Uterus (tissue), 3 donors: ENCODE measurements at regions not wholly inside any gene's neighbourhood (a gene's known extent, or its start where the extent isn't known, plus 50 kb on each side); places are given as distances from the start of the nearest gene placed in this dataset.
A peak's percentile ranks its signal among the peaks of the same experiment; 100 is the strongest.

ENCODE experiments used
- DNase-seq, 2 donors: peaks; one replicate each; pipeline ENCODE4 v3.0.0-alpha.2; 2019 to 2020
- H3K27ac ChIP-seq, 2 donors: fragments of 200-600 bp; sonication (generic); 1 replicate in 1 of 2; 2 replicates in 1 of 2; pipeline ENCODE4 v1.5.1; 2016 to 2018
- H3K27me3 ChIP-seq, 2 donors: fragments of 200-600 bp; sonication (generic); one replicate each; pipeline ENCODE4 v1.5.1; 2018 to 2019; ENCODE audit warnings: control low read depth in 1 of 2
- H3K36me3 ChIP-seq, 2 donors: fragments of 200-600 bp; sonication (generic); one replicate each; pipeline ENCODE4 v1.5.1; 2019; ENCODE audit warnings: control low read depth in 1 of 2
- H3K4me1 ChIP-seq, 2 donors: fragments of 200-600 bp; sonication (generic); one replicate each; pipeline ENCODE4 v1.5.1; 2018 to 2019; ENCODE audit warnings: control low read depth in 1 of 2
- H3K4me3 ChIP-seq, 2 donors: fragments of 200-600 bp; sonication (generic); 1 replicate in 1 of 2; 2 replicates in 1 of 2; pipeline ENCODE4 v1.5.1; 2018 to 2019; ENCODE audit warnings: mild to moderate bottlenecking in 1 of 2
- H3K9me3 ChIP-seq, 2 donors: fragments of 200-600 bp; sonication (generic); one replicate each; pipeline ENCODE4 v1.5.1; 2019; ENCODE audit warnings: control low read depth in 1 of 2
- CTCF ChIP-seq, 4 experiments: fragments of 200-600 bp in 2 of 4; fragments of 450-650 bp in 2 of 4; sonication (generic) in 2 of 4; IDR thresholded peaks; one replicate each; pipeline ENCODE4 v1.5.1; 2016 to 2019; ENCODE audit warnings: antibody characterized with exemption in 4 of 4, mild to moderate bottlenecking in 2 of 4, moderate library complexity in 1 of 4
- POLR2A ChIP-seq, 2 donors: fragments of 450-650 bp; IDR thresholded peaks; one replicate each; pipeline ENCODE4 v1.6.1; 2016; ENCODE audit warnings: antibody characterized with exemption in 2 of 2, mild to moderate bottlenecking in 1 of 2, moderate library complexity in 1 of 2
- intact Hi-C: fragments of 100-400 bp; cut with DNase I; formaldehyde crosslinking; loops from one replicate; pipeline ENCODE4 v1.15.1; 2023; ENCODE audit warnings: low total_unique reads
- donor health status: DM: yes; HTN: yes; CAD: no.

- Histone ChIP-seq H3K4me1 (peaks cover 8 to 12% of the 10 kb centered on the region in 2 donors), H3K9me3 (no peaks in the 10 kb centered on the region), H3K36me3 (no peaks in the 10 kb centered on the region), H3K27ac (peak overlapping the region; percentile 78 to 83), H3K27me3 (no peaks in the 10 kb centered on the region), H3K4me3 (no peak overlapping the region)
- peak; percentile 49 to 50 for DNase-seq
- no peak for TF ChIP-seq POLR2A (IDR thresholded peaks at IDR 0.05)
- no peak for TF ChIP-seq CTCF (IDR thresholded peaks at IDR 0.05)
- intact Hi-C loops, result no loop called here
These were observed 123.6 kb downstream of the CXCL12 start for GRCh38 chr10:44261296-44261695.

GRCh38 chr10:44260286-44260928 is 124.5 kb downstream of the CXCL12 start:
- intact Hi-C loops, result no loop called here
- H3K27ac ChIP-seq, result peak overlapping the region; percentile 78 to 83
- no peaks in the 10 kb centered on the region for H3K36me3 ChIP-seq
- no peaks in the 10 kb centered on the region for H3K9me3 ChIP-seq
- H3K27me3 ChIP-seq, result no peaks in the 10 kb centered on the region
- DNase-seq, result no peak
- TF ChIP-seq POLR2A (IDR thresholded peaks at IDR 0.05) (no peak), CTCF (IDR thresholded peaks at IDR 0.05) (no peak)
- H3K4me1 ChIP-seq, result peaks cover 8 to 12% of the 10 kb centered on the region in 2 donors
- H3K4me3 ChIP-seq, result no peak overlapping the region

- intact Hi-C loops, result no loop called here
These were observed 125.6 kb downstream of the CXCL12 start for GRCh38 chr10:44259090-44259874.

GRCh38 chr10:44258460-44259089 is 126.3 kb downstream of the CXCL12 start:
- no peak overlapping the region for H3K4me3 ChIP-seq
- TF ChIP-seq CTCF (IDR thresholded peaks at IDR 0.05) (no peak), POLR2A (IDR thresholded peaks at IDR 0.05) (no peak)
- no peak overlapping the region for H3K27ac ChIP-seq
- intact Hi-C loops, result no loop called here
- no peaks in the 10 kb centered on the region for H3K9me3 ChIP-seq
- H3K27me3 ChIP-seq, result no peaks in the 10 kb centered on the region
- no peak for DNase-seq
- no peaks in the 10 kb centered on the region for H3K36me3 ChIP-seq
- peaks cover 7 to 8% of the 10 kb centered on the region in 2 donors for H3K4me1 ChIP-seq

More at GRCh38 chr10:44259090-44259874, 125.6 kb downstream of the CXCL12 start:
- Histone ChIP-seq H3K4me1 (peaks cover 8 to 12% of the 10 kb centered on the region in 2 donors), H3K9me3 (no peaks in the 10 kb centered on the region), H3K27ac (no peak overlapping the region), H3K36me3 (no peaks in the 10 kb centered on the region), H3K27me3 (no peaks in the 10 kb centered on the region), H3K4me3 (no peak overlapping the region)
- no peak for DNase-seq
- TF ChIP-seq CTCF (IDR thresholded peaks at IDR 0.05), result no peak
- TF ChIP-seq POLR2A (IDR thresholded peaks at IDR 0.05), result no peak

- no peak for DNase-seq
- Histone ChIP-seq H3K4me3 (no peak overlapping the region), H3K9me3 (no peaks in the 10 kb centered on the region), H3K4me1 (peaks cover 2 to 8% of the 10 kb centered on the region in 2 donors), H3K27me3 (no peaks in the 10 kb centered on the region), H3K36me3 (no peaks in the 10 kb centered on the region), H3K27ac (no peak overlapping the region)
- intact Hi-C loops, result no loop called here
- no peak for TF ChIP-seq POLR2A (IDR thresholded peaks at IDR 0.05)
- no peak for TF ChIP-seq CTCF (IDR thresholded peaks at IDR 0.05)
These were observed 126.9 kb downstream of the CXCL12 start for GRCh38 chr10:44258019-44258418.
